ENCODE measurements at regions not wholly inside any gene's neighbourhood (a gene's known extent, or its start where the extent isn't known, plus 50 kb on each side); places are given as distances from the start of the nearest gene placed in this dataset.
"Not testable (repeated sequence)": the region's sequence is repeated elsewhere in the genome, so short reads cannot be mapped to it uniquely, and the experiment has no call there.

GRCh38 chr5:15096686-15097085 lies 225.1 kb upstream of the ANKH start:
- TF ChIP-seq, protein P1, sequence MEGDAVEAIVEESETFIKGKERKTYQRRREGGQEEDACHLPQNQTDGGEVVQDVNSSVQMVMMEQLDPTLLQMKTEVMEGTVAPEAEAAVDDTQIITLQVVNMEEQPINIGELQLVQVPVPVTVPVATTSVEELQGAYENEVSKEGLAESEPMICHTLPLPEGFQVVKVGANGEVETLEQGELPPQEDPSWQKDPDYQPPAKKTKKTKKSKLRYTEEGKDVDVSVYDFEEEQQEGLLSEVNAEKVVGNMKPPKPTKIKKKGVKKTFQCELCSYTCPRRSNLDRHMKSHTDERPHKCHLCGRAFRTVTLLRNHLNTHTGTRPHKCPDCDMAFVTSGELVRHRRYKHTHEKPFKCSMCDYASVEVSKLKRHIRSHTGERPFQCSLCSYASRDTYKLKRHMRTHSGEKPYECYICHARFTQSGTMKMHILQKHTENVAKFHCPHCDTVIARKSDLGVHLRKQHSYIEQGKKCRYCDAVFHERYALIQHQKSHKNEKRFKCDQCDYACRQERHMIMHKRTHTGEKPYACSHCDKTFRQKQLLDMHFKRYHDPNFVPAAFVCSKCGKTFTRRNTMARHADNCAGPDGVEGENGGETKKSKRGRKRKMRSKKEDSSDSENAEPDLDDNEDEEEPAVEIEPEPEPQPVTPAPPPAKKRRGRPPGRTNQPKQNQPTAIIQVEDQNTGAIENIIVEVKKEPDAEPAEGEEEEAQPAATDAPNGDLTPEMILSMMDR (IDR thresholded peaks at IDR 0.05 in 8 of 11, conservative IDR thresholded peaks at IDR 0.05 in 3 of 11): not testable (repeated sequence)
- TF ChIP-seq POLR2AphosphoS5, POLR2A (IDR thresholded peaks at IDR 0.05): not testable (repeated sequence)

Data from spleen (tissue), 7 donors.